GM23248 (cell line): ENCODE measurements at regions not wholly inside any gene's neighbourhood (a gene's known extent, or its start where the extent isn't known, plus 50 kb on each side); places are given as distances from the start of the nearest gene placed in this dataset.

Experiments
- DNase-seq: peaks from one replicate; pipeline ENCODE4 v3.0.0-alpha.2; 2015
- H2AFZ ChIP-seq: fragments of 200-600 bp; sonication (generic); 2 replicates; pipeline ENCODE4 v1.6.1; 2016; ENCODE audit warnings: antibody characterized with exemption
- H3F3A ChIP-seq: fragments of 200-600 bp; sonication (generic); 2 replicates; pipeline ENCODE4 v1.6.1; 2016; ENCODE audit warnings: mild to moderate bottlenecking, antibody characterized with exemption, mixed run types; ENCODE audit not compliant: insufficient read depth
- H3K27ac ChIP-seq: fragments of 200-600 bp; sonication (generic); 2 replicates; pipeline ENCODE4 v1.5.1; 2016; ENCODE audit warnings: mild to moderate bottlenecking
- H3K27me3 ChIP-seq: fragments of 200-600 bp; sonication (generic); replicated peaks from 2 replicates; pipeline ENCODE4 v1.6.1; 2016; ENCODE audit warnings: mild to moderate bottlenecking; ENCODE audit not compliant: insufficient read depth
- H3K36me3 ChIP-seq: fragments of 200-600 bp; sonication (generic); 2 replicates; pipeline ENCODE4 v1.6.1; 2016; ENCODE audit warnings: low read depth, mild to moderate bottlenecking
- H3K4me1 ChIP-seq: fragments of 200-600 bp; sonication (generic); 2 replicates; pipeline ENCODE4 v1.6.1; 2016; ENCODE audit warnings: mild to moderate bottlenecking; ENCODE audit not compliant: insufficient read depth
- H3K4me2 ChIP-seq: fragments of 200-600 bp; sonication (generic); one replicate; pipeline ENCODE4 v1.6.1; 2016; ENCODE audit warnings: mild to moderate bottlenecking; ENCODE audit not compliant: unreplicated experiment
- H3K4me3 ChIP-seq: fragments of 200-600 bp; sonication (generic); 2 replicates; pipeline ENCODE4 v1.5.1; 2016; ENCODE audit warnings: mild to moderate bottlenecking
- H3K79me2 ChIP-seq: fragments of 200-600 bp; sonication (generic); 2 replicates; pipeline ENCODE4 v1.6.1; 2016; ENCODE audit warnings: mild to moderate bottlenecking; ENCODE audit not compliant: insufficient read depth
- H3K9ac ChIP-seq: fragments of 200-600 bp; sonication (generic); 2 replicates; pipeline ENCODE4 v1.6.1; 2016; ENCODE audit warnings: mild to moderate bottlenecking
- H3K9me2 ChIP-seq: fragments of 200-600 bp; sonication (generic); 2 replicates; pipeline ENCODE4 v1.6.1; 2016; ENCODE audit warnings: mixed run types, mild to moderate bottlenecking, moderate library complexity; ENCODE audit not compliant: insufficient read depth
- H3K9me3 ChIP-seq: fragments of 200-600 bp; sonication (generic); one replicate; pipeline ENCODE4 v1.6.1; 2017; ENCODE audit warnings: low read depth
- H4K20me1 ChIP-seq: fragments of 200-600 bp; sonication (generic); 2 replicates; pipeline ENCODE4 v1.6.0; 2016; ENCODE audit not compliant: insufficient read depth
- EZH2 ChIP-seq: fragments of 200-600 bp; sonication (generic); IDR thresholded peaks from 2 replicates; pipeline ENCODE4 v1.6.1; 2018; ENCODE audit warnings: antibody characterized with exemption, mild to moderate bottlenecking; ENCODE audit not compliant: insufficient read depth, poor library complexity, severe bottlenecking
- EZH2phosphoT487 ChIP-seq: fragments of 200-600 bp; sonication (generic); IDR thresholded peaks from 2 replicates; pipeline ENCODE4 v1.6.1; 2018; ENCODE audit warnings: antibody characterized with exemption, moderate library complexity, mild to moderate bottlenecking, low read depth; ENCODE audit not compliant: insufficient read depth
- WGBS, 2 experiments: methylation state at CpG; one replicate each; pipeline ENCODE4 v1.1.6; 2015 to 2017; ENCODE audit warnings: low lambda C conversion rate in 2 of 2, low coverage in 1 of 2; ENCODE audit errors: missing lambda C conversion rate in 2 of 2; 5-methylcytosine and 5-hydroxymethylcytosine counted together
- in situ Hi-C: fragments of 300-500 bp; cut with MboI; formaldehyde crosslinking; loops from 2 replicates; pipeline ENCODE4 v1.15.0; 2020

- Histone ChIP-seq H3K27ac (no peak overlapping the region), H2AFZ (no peak overlapping the region), H4K20me1 (no peaks in the 10 kb centered on the region), H3K9ac (no peak overlapping the region), H3K9me3 (no peaks in the 10 kb centered on the region), H3K79me2 (no peaks in the 10 kb centered on the region), H3K4me1 (no peaks in the 10 kb centered on the region), H3K4me2 (no peak overlapping the region), H3K9me2 (no peaks in the 10 kb centered on the region), H3K4me3 (no peak overlapping the region), H3K27me3 (no peaks in the 10 kb centered on the region), H3F3A (no peaks in the 10 kb centered on the region), H3K36me3 (no peaks in the 10 kb centered on the region)
- TF ChIP-seq EZH2phosphoT487, result no peak
- TF ChIP-seq EZH2, result no peak
- in situ Hi-C loops, result no loop called here
- 19 to 27% methylated on average over 2 of the region's 2 CpGs for WGBS, 2 experiments
- DNase-seq, result no peak
Measured at GRCh38 chr2:126253669-126254068, 402.3 kb upstream of the GYPC start.

- TF ChIP-seq EZH2phosphoT487, result no peak
- TF ChIP-seq EZH2, result no peak
- H3K27ac ChIP-seq, result no peak overlapping the region
- no peak for DNase-seq
- 56 to 75% methylated on average over 2 of the region's 2 CpGs for WGBS, 2 experiments
- H3F3A ChIP-seq, result no peaks in the 10 kb centered on the region
- no peaks in the 10 kb centered on the region for H3K36me3 ChIP-seq
- no peak overlapping the region for H2AFZ ChIP-seq
- H3K9ac ChIP-seq, result no peak overlapping the region
- no peak overlapping the region for H3K4me2 ChIP-seq
- H3K9me3 ChIP-seq, result no peaks in the 10 kb centered on the region
- no peak overlapping the region for H3K4me3 ChIP-seq
- H3K9me2 ChIP-seq, result no peaks in the 10 kb centered on the region
- H3K79me2 ChIP-seq, result no peaks in the 10 kb centered on the region
- in situ Hi-C loops, result no loop called here
- H4K20me1 ChIP-seq, result no peaks in the 10 kb centered on the region
- H3K27me3 ChIP-seq, result no peaks in the 10 kb centered on the region
- H3K4me1 ChIP-seq, result no peaks in the 10 kb centered on the region
Measured at GRCh38 chr2:126264625-126265024, 391.3 kb upstream of the GYPC start.

GRCh38 chr2:126269911-126270310 lies 386.0 kb upstream of the GYPC start:
- Histone ChIP-seq H3K27ac (no peak overlapping the region), H3K79me2 (no peaks in the 10 kb centered on the region), H3K9ac (no peak overlapping the region), H3K4me1 (no peaks in the 10 kb centered on the region), H3F3A (no peaks in the 10 kb centered on the region), H3K4me3 (no peak overlapping the region), H2AFZ (no peak overlapping the region), H3K36me3 (no peaks in the 10 kb centered on the region), H3K4me2 (no peak overlapping the region), H3K9me2 (no peaks in the 10 kb centered on the region), H3K27me3 (no peaks in the 10 kb centered on the region), H4K20me1 (no peaks in the 10 kb centered on the region), H3K9me3 (no peaks in the 10 kb centered on the region)
- in situ Hi-C loops, result no loop called here
- no peak for DNase-seq
- 47 to 49% methylated on average over 3 of the region's 3 CpGs for WGBS, 2 experiments
- TF ChIP-seq EZH2 (no peak), EZH2phosphoT487 (no peak)

GRCh38 chr2:126270587-126270986 lies 385.4 kb upstream of the GYPC start:
- Histone ChIP-seq H3K4me3 (no peak overlapping the region), H3K9ac (no peak overlapping the region), H3K9me3 (no peaks in the 10 kb centered on the region), H3K79me2 (no peaks in the 10 kb centered on the region), H3F3A (no peaks in the 10 kb centered on the region), H3K4me2 (no peak overlapping the region), H3K4me1 (no peaks in the 10 kb centered on the region), H3K27me3 (no peaks in the 10 kb centered on the region), H3K9me2 (no peaks in the 10 kb centered on the region), H2AFZ (no peak overlapping the region), H3K36me3 (no peaks in the 10 kb centered on the region), H4K20me1 (no peaks in the 10 kb centered on the region), H3K27ac (no peak overlapping the region)
- TF ChIP-seq EZH2phosphoT487, result no peak
- no peak for TF ChIP-seq EZH2
- no peak for DNase-seq
- WGBS, 2 experiments, result 0 to 1% methylated on average over 2 of the region's 2 CpGs
- in situ Hi-C loops, result no loop called here

GRCh38 chr2:126272401-126272800 lies 383.6 kb upstream of the GYPC start:
- Histone ChIP-seq H3F3A (no peaks in the 10 kb centered on the region), H3K9me2 (no peaks in the 10 kb centered on the region), H3K79me2 (no peaks in the 10 kb centered on the region), H3K36me3 (no peaks in the 10 kb centered on the region), H2AFZ (no peak overlapping the region), H3K4me1 (no peaks in the 10 kb centered on the region), H3K4me3 (no peak overlapping the region), H3K27me3 (no peaks in the 10 kb centered on the region), H3K27ac (no peak overlapping the region), H4K20me1 (no peaks in the 10 kb centered on the region), H3K9me3 (no peaks in the 10 kb centered on the region), H3K9ac (no peak overlapping the region), H3K4me2 (no peak overlapping the region)
- TF ChIP-seq EZH2phosphoT487 (no peak), EZH2 (no peak)
- 15 to 18% methylated on average over 3 of the region's 3 CpGs for WGBS, 2 experiments
- no peak for DNase-seq
- in situ Hi-C loops, result no loop called here
